ENCODE measurements at regions not wholly inside any gene's neighbourhood (a gene's known extent, or its start where the extent isn't known, plus 50 kb on each side); places are given as distances from the start of the nearest gene placed in this dataset.

DNA sequence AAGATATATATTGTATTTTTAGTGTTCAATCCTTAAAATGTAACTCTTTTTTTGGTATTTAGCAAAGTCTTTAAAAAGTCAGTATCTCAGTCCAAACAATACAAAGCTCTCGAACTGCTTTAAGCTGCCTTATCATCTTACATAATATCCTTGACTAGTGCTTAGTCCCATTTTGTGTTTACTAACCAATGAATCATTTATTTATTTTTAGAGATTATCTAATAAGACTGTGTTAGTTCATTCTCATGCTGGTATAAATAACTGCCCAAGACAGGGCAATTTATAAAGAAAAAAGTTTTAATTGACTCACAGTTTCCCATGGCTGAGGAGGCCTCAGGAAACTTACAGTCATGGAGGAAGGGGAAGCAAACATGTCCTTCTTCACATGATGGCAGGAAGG is 248.3 kb upstream of the KYNU start:
- Histone ChIP-seq H3K9me3 (ENCODE audit: control insufficient read depth, insufficient read depth, low read depth, low read length) (no peaks in the 10 kb centered on the region; the same call in 1 of the 2 replicates), H3K4me3 (ENCODE audit: low read depth in 2 of 2, low read length in 2 of 2) (no peak overlapping the region), H3K27me3 (ENCODE audit: control insufficient read depth, insufficient read depth, low read length) (no peaks in the 10 kb centered on the region; the same call in 1 of the 2 replicates), H3K4me1 (ENCODE audit: control insufficient read depth, insufficient read depth, low read length) (no peaks in the 10 kb centered on the region), H3K27ac (ENCODE audit: low read length) (no peak overlapping the region), H3K36me3 (ENCODE audit: control insufficient read depth, insufficient read depth, low read length) (no peaks in the 10 kb centered on the region)
- no TSS peak for BruUV-seq (replicated peaks)
- no peak for ATAC-seq
- no peak for DNase-seq (ENCODE audit: low read depth, low spot score)
- intact Hi-C loops (cut with micrococcal nuclease; ENCODE audit: unreplicated experiment) (no loop called here), in situ Hi-C loops (cut with HindIII; ENCODE audit: low pct_unique_long_range_greater_than_20kb, low sequenced_read_pairs) (no loop called here)
- ChIA-PET POLR2A (no interaction called here), CTCF (no interaction called here)
- TF ChIP-seq POLR2AphosphoS5 (IDR thresholded peaks at IDR 0.05; ENCODE audit: low read depth, low read length) (no peak), SIN3A (IDR thresholded peaks at IDR 0.05; ENCODE audit: borderline replicate concordance, insufficient read depth, low read depth, low read length) (no peak), TCF7L2 (IDR thresholded peaks at IDR 0.05; ENCODE audit: low read depth, low read length) (no peak)
- TF ChIP-seq, protein P1, sequence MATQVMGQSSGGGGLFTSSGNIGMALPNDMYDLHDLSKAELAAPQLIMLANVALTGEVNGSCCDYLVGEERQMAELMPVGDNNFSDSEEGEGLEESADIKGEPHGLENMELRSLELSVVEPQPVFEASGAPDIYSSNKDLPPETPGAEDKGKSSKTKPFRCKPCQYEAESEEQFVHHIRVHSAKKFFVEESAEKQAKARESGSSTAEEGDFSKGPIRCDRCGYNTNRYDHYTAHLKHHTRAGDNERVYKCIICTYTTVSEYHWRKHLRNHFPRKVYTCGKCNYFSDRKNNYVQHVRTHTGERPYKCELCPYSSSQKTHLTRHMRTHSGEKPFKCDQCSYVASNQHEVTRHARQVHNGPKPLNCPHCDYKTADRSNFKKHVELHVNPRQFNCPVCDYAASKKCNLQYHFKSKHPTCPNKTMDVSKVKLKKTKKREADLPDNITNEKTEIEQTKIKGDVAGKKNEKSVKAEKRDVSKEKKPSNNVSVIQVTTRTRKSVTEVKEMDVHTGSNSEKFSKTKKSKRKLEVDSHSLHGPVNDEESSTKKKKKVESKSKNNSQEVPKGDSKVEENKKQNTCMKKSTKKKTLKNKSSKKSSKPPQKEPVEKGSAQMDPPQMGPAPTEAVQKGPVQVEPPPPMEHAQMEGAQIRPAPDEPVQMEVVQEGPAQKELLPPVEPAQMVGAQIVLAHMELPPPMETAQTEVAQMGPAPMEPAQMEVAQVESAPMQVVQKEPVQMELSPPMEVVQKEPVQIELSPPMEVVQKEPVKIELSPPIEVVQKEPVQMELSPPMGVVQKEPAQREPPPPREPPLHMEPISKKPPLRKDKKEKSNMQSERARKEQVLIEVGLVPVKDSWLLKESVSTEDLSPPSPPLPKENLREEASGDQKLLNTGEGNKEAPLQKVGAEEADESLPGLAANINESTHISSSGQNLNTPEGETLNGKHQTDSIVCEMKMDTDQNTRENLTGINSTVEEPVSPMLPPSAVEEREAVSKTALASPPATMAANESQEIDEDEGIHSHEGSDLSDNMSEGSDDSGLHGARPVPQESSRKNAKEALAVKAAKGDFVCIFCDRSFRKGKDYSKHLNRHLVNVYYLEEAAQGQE (IDR thresholded peaks at IDR 0.05; ENCODE audit: insufficient read depth in 1 of 2, low read depth in 2 of 2, low read length in 1 of 2) = no peak
- TF ChIP-seq, protein P2, sequence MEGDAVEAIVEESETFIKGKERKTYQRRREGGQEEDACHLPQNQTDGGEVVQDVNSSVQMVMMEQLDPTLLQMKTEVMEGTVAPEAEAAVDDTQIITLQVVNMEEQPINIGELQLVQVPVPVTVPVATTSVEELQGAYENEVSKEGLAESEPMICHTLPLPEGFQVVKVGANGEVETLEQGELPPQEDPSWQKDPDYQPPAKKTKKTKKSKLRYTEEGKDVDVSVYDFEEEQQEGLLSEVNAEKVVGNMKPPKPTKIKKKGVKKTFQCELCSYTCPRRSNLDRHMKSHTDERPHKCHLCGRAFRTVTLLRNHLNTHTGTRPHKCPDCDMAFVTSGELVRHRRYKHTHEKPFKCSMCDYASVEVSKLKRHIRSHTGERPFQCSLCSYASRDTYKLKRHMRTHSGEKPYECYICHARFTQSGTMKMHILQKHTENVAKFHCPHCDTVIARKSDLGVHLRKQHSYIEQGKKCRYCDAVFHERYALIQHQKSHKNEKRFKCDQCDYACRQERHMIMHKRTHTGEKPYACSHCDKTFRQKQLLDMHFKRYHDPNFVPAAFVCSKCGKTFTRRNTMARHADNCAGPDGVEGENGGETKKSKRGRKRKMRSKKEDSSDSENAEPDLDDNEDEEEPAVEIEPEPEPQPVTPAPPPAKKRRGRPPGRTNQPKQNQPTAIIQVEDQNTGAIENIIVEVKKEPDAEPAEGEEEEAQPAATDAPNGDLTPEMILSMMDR (IDR thresholded peaks at IDR 0.05) = no peak

DNA sequence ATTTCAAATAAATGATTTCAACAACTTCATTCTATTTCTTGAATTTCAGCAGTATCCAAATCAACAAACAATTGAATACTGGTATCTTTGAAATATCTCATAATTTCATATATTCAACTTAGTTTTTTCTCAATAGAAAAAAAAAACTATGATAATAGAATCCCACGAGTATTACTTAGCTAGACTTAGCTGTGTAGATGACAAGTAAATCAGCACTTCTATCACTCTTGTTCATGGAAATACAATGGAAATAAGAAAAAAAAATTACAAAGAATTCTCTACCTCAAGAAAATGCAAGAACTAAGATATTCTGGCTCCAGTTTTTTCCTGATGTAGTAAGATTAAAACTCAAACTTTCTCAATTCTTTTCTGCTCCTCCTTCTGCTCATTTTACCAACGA is 256.2 kb upstream of the KYNU start:
- intact Hi-C loops (cut with micrococcal nuclease; ENCODE audit: unreplicated experiment) = no loop called here
- TF ChIP-seq, protein P1 (IDR thresholded peaks at IDR 0.05; ENCODE audit: insufficient read depth in 1 of 2, low read depth in 2 of 2, low read length in 1 of 2) = no peak
- TF ChIP-seq, protein P2 (IDR thresholded peaks at IDR 0.05) = no peak
- TF ChIP-seq POLR2AphosphoS5 (IDR thresholded peaks at IDR 0.05; ENCODE audit: low read depth, low read length) = no peak
- TF ChIP-seq TCF7L2 (IDR thresholded peaks at IDR 0.05; ENCODE audit: low read depth, low read length) = no peak
- no peak for TF ChIP-seq SIN3A (IDR thresholded peaks at IDR 0.05; ENCODE audit: borderline replicate concordance, insufficient read depth, low read depth, low read length)
- ChIA-PET POLR2A (no interaction called here), CTCF (no interaction called here)
- no TSS peak for BruUV-seq (replicated peaks)
- Histone ChIP-seq H3K36me3 (ENCODE audit: control insufficient read depth, insufficient read depth, low read length) (no peaks in the 10 kb centered on the region; the same call in 1 of the 2 replicates), H3K4me3 (ENCODE audit: low read depth in 2 of 2, low read length in 2 of 2) (no peak overlapping the region), H3K9me3 (ENCODE audit: control insufficient read depth, insufficient read depth, low read depth, low read length) (no peaks in the 10 kb centered on the region), H3K27me3 (ENCODE audit: control insufficient read depth, insufficient read depth, low read length) (no peaks in the 10 kb centered on the region; the same call in 1 of the 2 replicates), H3K27ac (ENCODE audit: low read length) (no peak overlapping the region), H3K4me1 (ENCODE audit: control insufficient read depth, insufficient read depth, low read length) (no peaks in the 10 kb centered on the region)
- in situ Hi-C loops (cut with HindIII; ENCODE audit: low pct_unique_long_range_greater_than_20kb, low sequenced_read_pairs) = no loop called here
- no peak for DNase-seq (ENCODE audit: low read depth, low spot score)
- ATAC-seq = no peak
